ENCODE measurements at regions not wholly inside any gene's neighbourhood (a gene's known extent, or its start where the extent isn't known, plus 50 kb on each side); places are given as distances from the start of the nearest gene placed in this dataset.

DNA sequence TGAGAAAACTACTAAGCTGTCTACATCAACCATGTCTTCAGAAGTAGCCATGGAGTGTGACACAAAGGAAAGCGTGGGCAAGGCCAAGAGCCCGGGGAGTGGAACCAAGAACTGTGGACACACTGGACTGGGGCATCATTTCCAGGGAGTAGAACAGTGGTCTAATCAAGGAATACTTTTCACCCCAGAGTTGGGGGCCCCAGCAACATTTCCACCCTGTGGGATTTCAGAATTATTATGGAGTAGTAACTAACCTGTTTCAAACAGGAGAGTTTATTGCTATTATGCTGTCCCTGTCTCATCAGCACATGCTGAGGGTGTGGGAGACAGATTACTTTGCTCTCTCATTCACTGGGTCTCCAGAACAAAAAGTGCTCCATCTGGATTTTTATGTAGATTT lies 58.0 kb upstream of the FSTL4 start:
- no peak for DNase-seq (ENCODE audit: low spot score)
- in situ Hi-C loops (cut with MboI; ENCODE audit: low pct_unique_long_range_greater_than_20kb, low sequenced_read_pairs, unreplicated experiment): no loop called here
- TF ChIP-seq, protein P1, sequence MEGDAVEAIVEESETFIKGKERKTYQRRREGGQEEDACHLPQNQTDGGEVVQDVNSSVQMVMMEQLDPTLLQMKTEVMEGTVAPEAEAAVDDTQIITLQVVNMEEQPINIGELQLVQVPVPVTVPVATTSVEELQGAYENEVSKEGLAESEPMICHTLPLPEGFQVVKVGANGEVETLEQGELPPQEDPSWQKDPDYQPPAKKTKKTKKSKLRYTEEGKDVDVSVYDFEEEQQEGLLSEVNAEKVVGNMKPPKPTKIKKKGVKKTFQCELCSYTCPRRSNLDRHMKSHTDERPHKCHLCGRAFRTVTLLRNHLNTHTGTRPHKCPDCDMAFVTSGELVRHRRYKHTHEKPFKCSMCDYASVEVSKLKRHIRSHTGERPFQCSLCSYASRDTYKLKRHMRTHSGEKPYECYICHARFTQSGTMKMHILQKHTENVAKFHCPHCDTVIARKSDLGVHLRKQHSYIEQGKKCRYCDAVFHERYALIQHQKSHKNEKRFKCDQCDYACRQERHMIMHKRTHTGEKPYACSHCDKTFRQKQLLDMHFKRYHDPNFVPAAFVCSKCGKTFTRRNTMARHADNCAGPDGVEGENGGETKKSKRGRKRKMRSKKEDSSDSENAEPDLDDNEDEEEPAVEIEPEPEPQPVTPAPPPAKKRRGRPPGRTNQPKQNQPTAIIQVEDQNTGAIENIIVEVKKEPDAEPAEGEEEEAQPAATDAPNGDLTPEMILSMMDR (IDR thresholded peaks at IDR 0.05; ENCODE audit: extremely low read depth, insufficient read depth, missing control alignments): no peak

DNA sequence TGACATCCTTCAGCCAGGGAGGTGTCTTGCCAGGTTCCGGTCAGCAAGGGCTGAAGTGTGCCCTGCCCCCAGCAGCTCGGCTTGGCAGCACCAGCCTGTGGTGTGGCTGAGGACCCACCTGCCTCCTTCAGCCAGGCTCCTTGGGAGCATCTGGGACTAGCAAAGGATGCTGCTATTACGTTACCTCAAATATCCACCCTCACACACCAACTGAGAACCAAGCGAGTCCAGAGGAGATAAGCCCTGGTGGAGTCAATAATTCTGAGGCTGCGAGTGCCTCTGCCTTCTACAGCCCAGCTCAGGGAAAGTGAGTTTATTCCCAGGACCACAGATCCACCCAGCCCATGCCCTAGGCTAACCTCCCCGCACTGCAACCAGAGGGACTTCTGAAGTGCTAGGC lies 57.1 kb upstream of the FSTL4 start:
- TF ChIP-seq, protein P1 (IDR thresholded peaks at IDR 0.05; ENCODE audit: extremely low read depth, insufficient read depth, missing control alignments): no peak
- DNase-seq (ENCODE audit: low spot score): no peak
- in situ Hi-C loops (cut with MboI; ENCODE audit: low pct_unique_long_range_greater_than_20kb, low sequenced_read_pairs, unreplicated experiment): no loop called here

DNA sequence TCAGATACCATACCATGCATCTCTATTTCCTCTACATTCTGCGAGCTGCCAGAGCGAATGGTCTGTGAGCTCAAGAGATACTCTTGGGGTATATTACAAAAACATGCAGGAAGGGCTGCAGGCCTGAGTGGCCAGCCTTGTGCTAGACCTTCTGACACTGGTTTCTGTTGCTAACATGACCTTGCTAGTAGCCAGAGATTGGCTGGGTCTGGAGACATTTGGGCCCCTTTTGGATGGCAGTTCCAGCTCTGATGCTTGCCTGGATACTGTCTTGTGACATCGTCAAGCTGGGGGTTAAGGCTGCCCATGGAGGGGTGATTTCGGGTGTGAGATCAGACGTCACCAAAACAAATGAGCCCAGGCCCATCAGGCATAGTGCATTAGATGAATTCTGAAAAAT lies 56.1 kb upstream of the FSTL4 start:
- in situ Hi-C loops (cut with MboI; ENCODE audit: low pct_unique_long_range_greater_than_20kb, low sequenced_read_pairs, unreplicated experiment): no loop called here
- no peak for DNase-seq (ENCODE audit: low spot score)
- TF ChIP-seq, protein P1 (IDR thresholded peaks at IDR 0.05; ENCODE audit: extremely low read depth, insufficient read depth, missing control alignments): no peak

DNA sequence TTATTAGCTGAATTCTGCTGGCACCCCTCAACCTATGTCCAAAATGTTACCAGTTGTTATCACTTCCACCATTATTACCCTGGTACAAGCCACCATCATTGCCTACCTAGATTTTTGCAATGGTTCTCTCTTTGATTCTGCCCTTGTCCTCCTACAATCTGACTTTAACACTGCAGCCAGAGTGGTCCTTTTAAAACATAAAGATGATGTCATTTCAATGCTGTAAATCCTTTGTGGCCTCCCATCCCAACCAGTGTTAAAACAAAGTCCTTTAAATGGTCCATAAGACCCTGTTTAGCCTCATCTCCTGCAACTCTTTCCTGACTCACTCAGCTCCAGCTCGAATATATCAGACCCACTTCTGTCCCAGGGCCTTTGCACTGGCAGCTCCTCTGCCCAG lies 54.9 kb upstream of the FSTL4 start:
- no peak for DNase-seq (ENCODE audit: low spot score)
- in situ Hi-C loops (cut with MboI; ENCODE audit: low pct_unique_long_range_greater_than_20kb, low sequenced_read_pairs, unreplicated experiment): no loop called here
- TF ChIP-seq, protein P1 (IDR thresholded peaks at IDR 0.05; ENCODE audit: extremely low read depth, insufficient read depth, missing control alignments): no peak

DNA sequence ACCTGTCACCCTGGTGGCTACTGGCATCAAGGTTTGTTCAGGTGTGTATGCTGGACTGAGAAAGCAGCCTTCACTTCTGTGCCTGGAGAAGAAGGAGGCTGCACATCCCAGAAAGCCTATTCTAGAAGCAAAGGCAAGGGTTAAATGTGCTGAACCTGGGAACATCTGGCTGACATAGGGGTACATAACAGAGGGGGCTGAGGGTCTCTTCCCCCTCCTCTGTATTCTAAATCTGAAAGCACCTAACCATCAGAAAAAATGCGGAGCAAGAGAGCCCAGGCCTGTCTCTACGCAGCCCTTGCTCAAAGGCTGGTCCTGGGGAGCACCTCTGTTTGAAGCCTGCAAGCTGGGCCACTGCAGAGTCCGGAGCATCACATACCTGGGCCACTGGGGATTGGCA lies 53.2 kb upstream of the FSTL4 start:
- TF ChIP-seq, protein P1 (IDR thresholded peaks at IDR 0.05; ENCODE audit: extremely low read depth, insufficient read depth, missing control alignments): no peak
- in situ Hi-C loops (cut with MboI; ENCODE audit: low pct_unique_long_range_greater_than_20kb, low sequenced_read_pairs, unreplicated experiment): no loop called here
- no peak for DNase-seq (ENCODE audit: low spot score)

DNA sequence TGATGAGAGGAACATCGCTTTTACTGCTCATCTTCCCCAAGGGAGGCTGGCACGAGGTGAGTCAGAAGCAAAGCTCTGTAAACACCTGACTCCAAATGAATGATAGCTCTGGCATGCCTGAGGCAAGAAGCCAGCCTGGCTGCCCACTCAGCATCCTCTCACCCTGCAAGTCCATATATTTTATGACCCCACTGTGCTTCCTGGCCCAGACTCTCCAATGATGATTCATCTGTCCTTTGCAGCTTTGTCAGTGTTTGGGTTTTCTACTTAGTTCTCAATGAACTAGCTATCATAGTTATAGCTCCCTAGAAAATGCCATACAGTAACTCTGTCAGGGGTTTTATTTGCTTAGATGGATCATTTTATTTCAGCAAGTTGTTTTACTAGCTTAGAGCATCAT lies 52.1 kb upstream of the FSTL4 start:
- in situ Hi-C loops (cut with MboI; ENCODE audit: low pct_unique_long_range_greater_than_20kb, low sequenced_read_pairs, unreplicated experiment): no loop called here
- DNase-seq (ENCODE audit: low spot score): no peak
- TF ChIP-seq, protein P1 (IDR thresholded peaks at IDR 0.05; ENCODE audit: extremely low read depth, insufficient read depth, missing control alignments): no peak

Data from GM13977 (cell line).